ENCODE measurements at regions not wholly inside any gene's neighbourhood (a gene's known extent, or its start where the extent isn't known, plus 50 kb on each side); places are given as distances from the start of the nearest gene placed in this dataset.

GRCh38 chr3:22306454-22306853, 555.4 kb upstream of the ZNF385D start:
- TF ChIP-seq POLR2A (IDR thresholded peaks at IDR 0.05; ENCODE audit: borderline replicate concordance, extremely low read depth, insufficient read depth, insufficient read length) (no peak), RAD21 (IDR thresholded peaks at IDR 0.05; ENCODE audit: low read depth) (no peak), ZNF274 (IDR thresholded peaks at IDR 0.05; ENCODE audit: low read depth, low read length) (no peak), EZH2 (IDR thresholded peaks at IDR 0.05) (no peak)
- TF ChIP-seq, protein P1, sequence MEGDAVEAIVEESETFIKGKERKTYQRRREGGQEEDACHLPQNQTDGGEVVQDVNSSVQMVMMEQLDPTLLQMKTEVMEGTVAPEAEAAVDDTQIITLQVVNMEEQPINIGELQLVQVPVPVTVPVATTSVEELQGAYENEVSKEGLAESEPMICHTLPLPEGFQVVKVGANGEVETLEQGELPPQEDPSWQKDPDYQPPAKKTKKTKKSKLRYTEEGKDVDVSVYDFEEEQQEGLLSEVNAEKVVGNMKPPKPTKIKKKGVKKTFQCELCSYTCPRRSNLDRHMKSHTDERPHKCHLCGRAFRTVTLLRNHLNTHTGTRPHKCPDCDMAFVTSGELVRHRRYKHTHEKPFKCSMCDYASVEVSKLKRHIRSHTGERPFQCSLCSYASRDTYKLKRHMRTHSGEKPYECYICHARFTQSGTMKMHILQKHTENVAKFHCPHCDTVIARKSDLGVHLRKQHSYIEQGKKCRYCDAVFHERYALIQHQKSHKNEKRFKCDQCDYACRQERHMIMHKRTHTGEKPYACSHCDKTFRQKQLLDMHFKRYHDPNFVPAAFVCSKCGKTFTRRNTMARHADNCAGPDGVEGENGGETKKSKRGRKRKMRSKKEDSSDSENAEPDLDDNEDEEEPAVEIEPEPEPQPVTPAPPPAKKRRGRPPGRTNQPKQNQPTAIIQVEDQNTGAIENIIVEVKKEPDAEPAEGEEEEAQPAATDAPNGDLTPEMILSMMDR (IDR thresholded peaks at IDR 0.05 in 2 of 3, conservative IDR thresholded peaks at IDR 0.05 in 1 of 3; ENCODE audit: borderline replicate concordance in 1 of 3, insufficient read depth in 1 of 3, low read depth in 2 of 3, low read length in 2 of 3), result no peak
